Nephron progenitor cell (in vitro differentiated cells): ENCODE measurements at regions not wholly inside any gene's neighbourhood (a gene's known extent, or its start where the extent isn't known, plus 50 kb on each side); places are given as distances from the start of the nearest gene placed in this dataset.
A peak's percentile ranks its signal among the peaks of the same experiment; 100 is the strongest.

Experiments used
- DNase-seq: peaks from one replicate; pipeline ENCODE4 v3.0.0; 2021
- H3K27ac Mint-ChIP-seq: 2 replicates; pipeline ENCODE4 v1.8.0; 2021; ENCODE audit warnings: mild to moderate bottlenecking, moderate library complexity, mixed read lengths
- H3K27me3 Mint-ChIP-seq: 2 replicates; pipeline ENCODE4 v1.8.0; 2021; ENCODE audit warnings: mild to moderate bottlenecking, low read depth, mixed read lengths; ENCODE audit not compliant: poor library complexity
- H3K36me3 Mint-ChIP-seq: 2 replicates; pipeline ENCODE4 v1.8.0; 2021; ENCODE audit warnings: low read depth, mixed read lengths
- H3K4me1 Mint-ChIP-seq: 2 replicates; pipeline ENCODE4 v1.8.0; 2021; ENCODE audit warnings: mixed read lengths
- H3K4me3 Mint-ChIP-seq: 2 replicates; pipeline ENCODE4 v1.8.0; 2021; ENCODE audit warnings: mild to moderate bottlenecking, moderate library complexity, mixed read lengths
- H3K9me3 Mint-ChIP-seq: 2 replicates; pipeline ENCODE4 v1.8.0; 2021; ENCODE audit warnings: mild to moderate bottlenecking, moderate library complexity, mixed read lengths
- TF ChIP-seq, protein P1 (sequence below): fragments of 200-600 bp; sonication (generic); IDR thresholded peaks from 2 replicates; pipeline ENCODE4 v1.5.0; 2021; ENCODE audit warnings: antibody characterized with exemption

DNA sequence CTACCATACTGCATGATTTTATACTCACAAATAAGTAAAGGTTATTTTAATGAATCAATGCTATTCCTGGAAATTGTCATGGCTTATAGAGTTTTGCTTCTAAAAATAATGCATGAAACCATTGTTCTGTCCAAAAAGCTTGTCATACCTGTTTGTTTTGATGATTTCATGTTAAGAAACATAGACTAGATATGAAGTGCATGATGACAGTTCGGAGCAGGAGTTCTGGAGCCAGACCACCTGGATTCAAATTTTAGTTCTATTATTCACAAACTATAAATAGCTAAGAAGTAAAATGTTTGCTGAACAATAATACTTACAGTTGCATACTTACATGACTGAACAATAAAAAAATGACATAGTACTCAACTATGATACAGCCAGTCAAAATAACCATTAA, 107.0 kb upstream of the AKR1E2 start:
- peaks cover 11% of the 10 kb centered on the region for H3K9me3 Mint-ChIP-seq
- H3K36me3 Mint-ChIP-seq = peaks cover 5% of the 10 kb centered on the region
- H3K27me3 Mint-ChIP-seq = peaks cover 2% of the 10 kb centered on the region
- H3K4me1 Mint-ChIP-seq = peaks cover 18% of the 10 kb centered on the region
- TF ChIP-seq, protein P1, sequence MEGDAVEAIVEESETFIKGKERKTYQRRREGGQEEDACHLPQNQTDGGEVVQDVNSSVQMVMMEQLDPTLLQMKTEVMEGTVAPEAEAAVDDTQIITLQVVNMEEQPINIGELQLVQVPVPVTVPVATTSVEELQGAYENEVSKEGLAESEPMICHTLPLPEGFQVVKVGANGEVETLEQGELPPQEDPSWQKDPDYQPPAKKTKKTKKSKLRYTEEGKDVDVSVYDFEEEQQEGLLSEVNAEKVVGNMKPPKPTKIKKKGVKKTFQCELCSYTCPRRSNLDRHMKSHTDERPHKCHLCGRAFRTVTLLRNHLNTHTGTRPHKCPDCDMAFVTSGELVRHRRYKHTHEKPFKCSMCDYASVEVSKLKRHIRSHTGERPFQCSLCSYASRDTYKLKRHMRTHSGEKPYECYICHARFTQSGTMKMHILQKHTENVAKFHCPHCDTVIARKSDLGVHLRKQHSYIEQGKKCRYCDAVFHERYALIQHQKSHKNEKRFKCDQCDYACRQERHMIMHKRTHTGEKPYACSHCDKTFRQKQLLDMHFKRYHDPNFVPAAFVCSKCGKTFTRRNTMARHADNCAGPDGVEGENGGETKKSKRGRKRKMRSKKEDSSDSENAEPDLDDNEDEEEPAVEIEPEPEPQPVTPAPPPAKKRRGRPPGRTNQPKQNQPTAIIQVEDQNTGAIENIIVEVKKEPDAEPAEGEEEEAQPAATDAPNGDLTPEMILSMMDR = no peak
- H3K27ac Mint-ChIP-seq = no peak overlapping the region
- no peak overlapping the region for H3K4me3 Mint-ChIP-seq
- no peak for DNase-seq

DNA sequence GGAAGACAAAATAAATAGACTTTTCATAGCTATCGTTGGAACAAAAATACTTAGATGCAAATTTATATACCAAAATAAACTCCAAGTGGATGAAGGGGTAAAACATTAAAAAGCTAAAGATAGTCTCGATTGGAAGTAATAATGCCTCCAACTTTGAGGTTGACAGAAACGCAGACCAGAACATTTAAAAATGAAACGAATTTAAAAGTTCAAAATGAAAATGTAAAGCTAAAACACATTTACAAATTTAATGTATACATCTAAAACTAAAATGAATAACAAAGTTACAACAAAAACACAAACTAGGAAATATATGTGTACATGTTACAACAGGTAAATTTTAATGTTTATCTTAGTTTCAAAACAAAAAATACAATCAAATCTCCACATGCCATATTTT, 107.5 kb upstream of the AKR1E2 start:
- H3K4me3 Mint-ChIP-seq = no peak overlapping the region
- DNase-seq = no peak
- H3K4me1 Mint-ChIP-seq = peaks cover 18% of the 10 kb centered on the region
- H3K9me3 Mint-ChIP-seq = peaks cover 11% of the 10 kb centered on the region
- TF ChIP-seq, protein P1 = no peak
- no peak overlapping the region for H3K27ac Mint-ChIP-seq
- peaks cover 5% of the 10 kb centered on the region for H3K36me3 Mint-ChIP-seq
- peaks cover 2% of the 10 kb centered on the region for H3K27me3 Mint-ChIP-seq

DNA sequence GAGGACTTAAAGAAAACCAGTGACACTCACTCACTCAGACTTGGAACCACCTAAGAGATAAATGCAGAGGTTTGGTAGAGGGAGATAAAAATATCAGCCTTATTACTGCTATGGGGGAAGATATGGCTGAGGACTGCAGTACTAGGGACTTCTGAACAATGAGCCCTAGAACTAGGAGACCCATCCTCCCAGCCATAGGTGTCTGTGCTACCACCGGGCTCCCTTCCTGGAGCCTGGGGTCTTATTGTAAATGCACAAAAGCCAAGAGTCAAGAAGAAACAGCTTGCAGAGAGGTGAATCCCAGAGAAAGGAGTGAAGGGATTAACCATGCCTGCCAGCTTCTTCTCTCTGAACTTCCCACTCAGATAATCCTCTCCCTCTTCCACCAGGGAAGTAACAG, 108.3 kb upstream of the AKR1E2 start:
- no peak for DNase-seq
- peaks cover 18% of the 10 kb centered on the region for H3K4me1 Mint-ChIP-seq
- H3K9me3 Mint-ChIP-seq = peaks cover 11% of the 10 kb centered on the region
- no peak overlapping the region for H3K27ac Mint-ChIP-seq
- peaks cover 5% of the 10 kb centered on the region for H3K36me3 Mint-ChIP-seq
- no peak overlapping the region for H3K4me3 Mint-ChIP-seq
- peaks cover 2% of the 10 kb centered on the region for H3K27me3 Mint-ChIP-seq
- TF ChIP-seq, protein P1 = no peak

DNA sequence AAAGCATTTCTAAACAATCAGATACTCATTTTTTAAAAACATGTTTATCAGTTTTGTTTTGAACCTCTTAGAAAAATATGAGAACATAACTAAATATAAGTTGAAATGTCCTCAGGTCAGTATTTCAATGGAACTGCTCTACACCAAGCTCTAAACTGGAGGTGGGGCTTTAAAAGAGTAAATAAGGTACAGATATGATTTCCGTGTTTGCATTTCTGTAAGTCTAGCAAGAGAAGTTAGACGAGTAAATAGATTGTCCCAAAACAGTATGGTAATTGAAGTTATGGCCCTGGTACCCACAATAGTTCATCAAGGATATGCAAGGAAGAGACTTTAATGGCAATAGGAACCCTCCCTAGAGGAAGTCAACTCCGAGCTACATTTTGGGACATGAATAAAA, 115.1 kb upstream of the AKR1E2 start:
- Mint-ChIP-seq H3K9me3 (no peaks in the 10 kb centered on the region), H3K4me3 (no peak overlapping the region), H3K4me1 (peaks cover 24% of the 10 kb centered on the region), H3K36me3 (no peaks in the 10 kb centered on the region), H3K27me3 (peaks cover 4% of the 10 kb centered on the region), H3K27ac (no peak overlapping the region)
- no peak for DNase-seq
- TF ChIP-seq, protein P1 = no peak

DNA sequence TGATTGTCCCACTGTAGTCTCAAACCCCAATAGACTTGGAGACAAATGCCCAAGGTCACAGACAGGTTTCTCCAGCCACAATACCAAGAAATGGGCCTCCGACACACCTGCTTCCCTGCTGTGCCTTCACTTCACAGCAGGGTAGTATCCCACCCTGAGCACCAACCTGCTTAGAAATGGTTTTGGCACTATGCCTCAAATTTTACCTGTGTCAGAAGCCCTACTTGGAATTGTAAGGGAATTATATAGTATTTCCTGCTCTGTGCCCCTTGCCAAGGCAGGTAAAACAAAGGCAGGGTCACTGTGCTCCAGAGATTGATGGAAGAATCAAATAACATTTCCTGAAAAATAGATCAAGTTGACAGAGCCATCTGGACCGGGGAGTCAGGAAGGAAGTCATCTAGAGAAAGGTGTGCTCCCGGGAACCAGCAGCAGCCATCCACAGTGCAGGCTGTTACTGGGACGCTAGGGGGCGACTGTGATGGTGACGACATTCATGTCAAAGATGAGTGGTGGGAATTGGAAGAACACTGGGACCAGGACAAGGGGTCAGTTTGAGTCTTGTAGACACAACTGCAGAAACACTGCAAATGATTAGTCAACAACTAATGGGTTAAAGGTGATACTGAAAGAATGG, 117.8 kb upstream of the AKR1E2 start:
- Mint-ChIP-seq H3K36me3 (no peaks in the 10 kb centered on the region), H3K27ac (no peak overlapping the region), H3K4me1 (peaks cover 25% of the 10 kb centered on the region), H3K9me3 (no peaks in the 10 kb centered on the region), H3K4me3 (no peak overlapping the region), H3K27me3 (peaks cover 4% of the 10 kb centered on the region)
- TF ChIP-seq, protein P1 = peak; percentile 23
- peak; percentile 17 for DNase-seq

DNA sequence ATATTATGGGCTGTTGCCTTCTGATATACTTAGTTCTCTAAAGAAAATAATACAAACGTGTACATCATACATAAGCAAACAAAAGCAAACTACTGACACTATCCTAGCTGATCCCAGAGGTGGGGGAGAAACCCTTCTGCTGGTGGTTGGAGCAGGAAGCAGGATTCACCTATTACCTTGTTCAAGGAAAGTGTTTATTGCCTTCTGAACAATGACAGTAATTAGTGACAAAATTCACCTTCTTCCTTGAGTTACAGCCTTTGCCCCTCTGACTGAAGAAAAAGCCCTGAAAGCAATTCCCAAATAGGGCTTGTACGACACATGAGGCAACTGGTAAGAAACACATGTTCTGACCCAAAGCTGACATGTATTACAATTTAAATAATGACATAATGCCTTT, 118.8 kb upstream of the AKR1E2 start:
- no peaks in the 10 kb centered on the region for H3K9me3 Mint-ChIP-seq
- H3K36me3 Mint-ChIP-seq = no peaks in the 10 kb centered on the region
- no peak for DNase-seq

More for the DNA sequence above, 118.8 kb upstream of the AKR1E2 start:
- Mint-ChIP-seq H3K27me3 (peaks cover 4% of the 10 kb centered on the region), H3K4me1 (peaks cover 25% of the 10 kb centered on the region), H3K4me3 (no peak overlapping the region), H3K27ac (no peak overlapping the region)
- TF ChIP-seq, protein P1 = no peak
